ENCODE measurements at regions not wholly inside any gene's neighbourhood (a gene's known extent, or its start where the extent isn't known, plus 50 kb on each side); places are given as distances from the start of the nearest gene placed in this dataset.

- Mint-ChIP-seq H3K9me3 (no peaks in the 10 kb centered on the region), H3K4me1 (ENCODE audit: low read depth) (peaks cover 12% of the 10 kb centered on the region), H3K4me3 (no peak overlapping the region), H3K36me3 (ENCODE audit: low read depth) (no peaks in the 10 kb centered on the region), H3K27me3 (ENCODE audit: low read depth) (no peaks in the 10 kb centered on the region), H3K27ac (no peak overlapping the region)
- DNase-seq (ENCODE audit: low spot score): no peak
These were observed 105.2 kb upstream of the BOC start for GRCh38 chr3:113105966-113106660.

GRCh38 chr3:113110267-113110666 is 101.1 kb upstream of the BOC start:
- peaks cover 15% of the 10 kb centered on the region for H3K4me1 Mint-ChIP-seq (ENCODE audit: low read depth)
- no peak overlapping the region for H3K4me3 Mint-ChIP-seq
- no peaks in the 10 kb centered on the region for H3K9me3 Mint-ChIP-seq
- no peak overlapping the region for H3K27ac Mint-ChIP-seq
- no peak for DNase-seq (ENCODE audit: low spot score)
- H3K27me3 Mint-ChIP-seq (ENCODE audit: low read depth): no peaks in the 10 kb centered on the region
- no peaks in the 10 kb centered on the region for H3K36me3 Mint-ChIP-seq (ENCODE audit: low read depth)

- Mint-ChIP-seq H3K4me1 (ENCODE audit: low read depth) (peaks cover 15% of the 10 kb centered on the region), H3K4me3 (peak overlapping the region; percentile 4)
- DNase-seq (ENCODE audit: low spot score): peak; percentile 70
These were observed 100.2 kb upstream of the BOC start for GRCh38 chr3:113111011-113111707.

GRCh38 chr3:113113361-113113760 is 98.0 kb upstream of the BOC start:
- Mint-ChIP-seq H3K4me1 (ENCODE audit: low read depth) (peaks cover 15% of the 10 kb centered on the region), H3K4me3 (no peak overlapping the region), H3K27ac (no peak overlapping the region), H3K27me3 (ENCODE audit: low read depth) (no peaks in the 10 kb centered on the region), H3K9me3 (no peaks in the 10 kb centered on the region), H3K36me3 (ENCODE audit: low read depth) (no peaks in the 10 kb centered on the region)
- DNase-seq (ENCODE audit: low spot score): no peak

More at GRCh38 chr3:113111011-113111707, 100.2 kb upstream of the BOC start:
- peak overlapping the region; percentile 12 for H3K27ac Mint-ChIP-seq
- H3K36me3 Mint-ChIP-seq (ENCODE audit: low read depth): no peaks in the 10 kb centered on the region
- H3K27me3 Mint-ChIP-seq (ENCODE audit: low read depth): no peaks in the 10 kb centered on the region
- no peaks in the 10 kb centered on the region for H3K9me3 Mint-ChIP-seq

GRCh38 chr3:113117511-113118234 is 93.7 kb upstream of the BOC start:
- no peak overlapping the region for H3K4me3 Mint-ChIP-seq
- no peaks in the 10 kb centered on the region for H3K36me3 Mint-ChIP-seq (ENCODE audit: low read depth)
- no peaks in the 10 kb centered on the region for H3K27me3 Mint-ChIP-seq (ENCODE audit: low read depth)
- H3K4me1 Mint-ChIP-seq (ENCODE audit: low read depth): no peaks in the 10 kb centered on the region
- no peak for DNase-seq (ENCODE audit: low spot score)
- H3K27ac Mint-ChIP-seq: no peak overlapping the region
- H3K9me3 Mint-ChIP-seq: no peaks in the 10 kb centered on the region

GRCh38 chr3:113118336-113118735 is 93.0 kb upstream of the BOC start:
- no peak for DNase-seq (ENCODE audit: low spot score)
- Mint-ChIP-seq H3K27ac (no peak overlapping the region), H3K9me3 (no peaks in the 10 kb centered on the region), H3K4me1 (ENCODE audit: low read depth) (no peaks in the 10 kb centered on the region), H3K4me3 (no peak overlapping the region), H3K36me3 (ENCODE audit: low read depth) (no peaks in the 10 kb centered on the region), H3K27me3 (ENCODE audit: low read depth) (no peaks in the 10 kb centered on the region)

GRCh38 chr3:113124256-113124830 is 87.0 kb upstream of the BOC start:
- Mint-ChIP-seq H3K27me3 (ENCODE audit: low read depth) (no peaks in the 10 kb centered on the region), H3K9me3 (no peaks in the 10 kb centered on the region), H3K36me3 (ENCODE audit: low read depth) (no peaks in the 10 kb centered on the region), H3K4me3 (no peak overlapping the region), H3K4me1 (ENCODE audit: low read depth) (peaks cover 2% of the 10 kb centered on the region), H3K27ac (no peak overlapping the region)
- DNase-seq (ENCODE audit: low spot score): no peak

- H3K9me3 Mint-ChIP-seq: no peaks in the 10 kb centered on the region
- no peak for DNase-seq (ENCODE audit: low spot score)
- no peak overlapping the region for H3K27ac Mint-ChIP-seq
- H3K36me3 Mint-ChIP-seq (ENCODE audit: low read depth): no peaks in the 10 kb centered on the region
- H3K4me3 Mint-ChIP-seq: no peak overlapping the region
- H3K27me3 Mint-ChIP-seq (ENCODE audit: low read depth): no peaks in the 10 kb centered on the region
- peaks cover 2% of the 10 kb centered on the region for H3K4me1 Mint-ChIP-seq (ENCODE audit: low read depth)
These were observed 85.4 kb upstream of the BOC start for GRCh38 chr3:113125951-113126350.

GRCh38 chr3:113128386-113129015 is 82.9 kb upstream of the BOC start:
- Mint-ChIP-seq H3K4me1 (ENCODE audit: low read depth) (peaks cover 2% of the 10 kb centered on the region), H3K4me3 (no peak overlapping the region), H3K27ac (no peak overlapping the region), H3K36me3 (ENCODE audit: low read depth) (no peaks in the 10 kb centered on the region), H3K9me3 (no peaks in the 10 kb centered on the region), H3K27me3 (ENCODE audit: low read depth) (no peaks in the 10 kb centered on the region)
- DNase-seq (ENCODE audit: low spot score): no peak

GRCh38 chr3:113129168-113129567 is 82.2 kb upstream of the BOC start:
- no peak for DNase-seq (ENCODE audit: low spot score)
- Mint-ChIP-seq H3K36me3 (ENCODE audit: low read depth) (no peaks in the 10 kb centered on the region), H3K4me3 (no peak overlapping the region), H3K27me3 (ENCODE audit: low read depth) (no peaks in the 10 kb centered on the region), H3K27ac (no peak overlapping the region), H3K9me3 (no peaks in the 10 kb centered on the region), H3K4me1 (ENCODE audit: low read depth) (peaks cover 2% of the 10 kb centered on the region)

GRCh38 chr3:113132571-113132996 is 78.8 kb upstream of the BOC start:
- Mint-ChIP-seq H3K27ac (no peak overlapping the region), H3K36me3 (ENCODE audit: low read depth) (no peaks in the 10 kb centered on the region), H3K9me3 (no peaks in the 10 kb centered on the region), H3K27me3 (ENCODE audit: low read depth) (no peaks in the 10 kb centered on the region), H3K4me3 (no peak overlapping the region), H3K4me1 (ENCODE audit: low read depth) (no peaks in the 10 kb centered on the region)
- DNase-seq (ENCODE audit: low spot score): no peak

GRCh38 chr3:113133140-113133539 is 78.2 kb upstream of the BOC start:
- Mint-ChIP-seq H3K4me1 (ENCODE audit: low read depth) (no peaks in the 10 kb centered on the region), H3K27me3 (ENCODE audit: low read depth) (no peaks in the 10 kb centered on the region), H3K27ac (no peak overlapping the region), H3K4me3 (no peak overlapping the region), H3K9me3 (no peaks in the 10 kb centered on the region), H3K36me3 (ENCODE audit: low read depth) (no peaks in the 10 kb centered on the region)
- no peak for DNase-seq (ENCODE audit: low spot score)

- H3K27ac Mint-ChIP-seq: no peak overlapping the region
- no peaks in the 10 kb centered on the region for H3K27me3 Mint-ChIP-seq (ENCODE audit: low read depth)
- H3K9me3 Mint-ChIP-seq: no peaks in the 10 kb centered on the region
- no peak for DNase-seq (ENCODE audit: low spot score)
- no peaks in the 10 kb centered on the region for H3K36me3 Mint-ChIP-seq (ENCODE audit: low read depth)
- H3K4me3 Mint-ChIP-seq: no peak overlapping the region
- peaks cover 2% of the 10 kb centered on the region for H3K4me1 Mint-ChIP-seq (ENCODE audit: low read depth)
These were observed 75.3 kb upstream of the BOC start for GRCh38 chr3:113136071-113136470.

Data from T-helper 2 cell treated with Interferon-gamma antibody and Interleukin-4, amounts not matched to agents 5 μg/mL and 100 μg/mL, for 36 hours (primary cell).